SH-SY5Y (cell line): ENCODE measurements at regions not wholly inside any gene's neighbourhood (a gene's known extent, or its start where the extent isn't known, plus 50 kb on each side); places are given as distances from the start of the nearest gene placed in this dataset.

ENCODE experiments used
- GATA2 ChIP-seq: IDR thresholded peaks from 2 replicates; pipeline ENCODE4 v1.6.1; 2011; ENCODE audit warnings: mild to moderate bottlenecking, low read depth, low read length
- GATA3 ChIP-seq: IDR thresholded peaks from 2 replicates; pipeline ENCODE4 v1.6.1; 2011; ENCODE audit warnings: low read depth, mild to moderate bottlenecking, low read length, moderate library complexity

DNA sequence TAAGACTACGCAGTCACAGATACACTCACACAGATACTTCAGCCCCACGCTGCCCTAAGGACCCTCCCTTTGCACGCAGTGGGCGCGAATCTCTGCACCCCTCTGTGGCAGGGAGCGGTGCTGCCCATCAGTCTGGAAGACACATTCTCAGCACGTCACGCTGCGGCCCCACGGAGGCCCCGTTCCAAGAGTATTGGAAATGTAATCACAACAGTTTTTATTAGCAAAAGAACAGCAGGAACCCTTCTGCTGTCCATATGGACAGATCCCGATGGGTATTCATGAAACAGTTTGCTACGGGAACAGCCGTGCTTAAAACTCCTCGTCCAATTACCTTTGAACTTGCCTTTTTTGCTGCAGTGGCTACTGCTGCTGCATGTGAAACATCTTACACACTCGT is 131.0 kb downstream of the RPS24 start:
- TF ChIP-seq GATA3 = no peak
- no peak for TF ChIP-seq GATA2
